Keratinocyte (primary cell): ENCODE measurements at regions not wholly inside any gene's neighbourhood (a gene's known extent, or its start where the extent isn't known, plus 50 kb on each side); places are given as distances from the start of the nearest gene placed in this dataset.

Experiments
- DNase-seq: peaks from one replicate; pipeline ENCODE4 v3.0.0-alpha.2; 2011; ENCODE audit warnings: low read depth, missing footprints, low spot score
- FAIRE-seq: peaks from 2 replicates; lab custom pipeline; 2011; peaks lifted over from hg19 to GRCh38; lab: Jason Lieb, UNC
- H2AFZ ChIP-seq: 2 replicates; pipeline ENCODE4 v1.6.0; 2012; ENCODE audit warnings: low read length, control low read depth, inconsistent platforms; ENCODE audit not compliant: control insufficient read depth
- H3K27ac ChIP-seq: 2 replicates; pipeline ENCODE4 v1.5.1; 2011; ENCODE audit warnings: low read length; ENCODE audit not compliant: control insufficient read depth, insufficient read depth
- H3K27me3 ChIP-seq: 3 replicates; pipeline ENCODE4 v1.6.0; 2011; ENCODE audit warnings: low read length; ENCODE audit not compliant: control insufficient read depth, insufficient read depth; ENCODE audit errors: extremely low read depth
- H3K36me3 ChIP-seq, 2 experiments: 2 replicates in 1 of 2; 3 replicates in 1 of 2; pipeline ENCODE4 v1.5.1; 2011; ENCODE audit warnings: low read length in 2 of 2, mild to moderate bottlenecking in 1 of 2; ENCODE audit not compliant: control insufficient read depth in 2 of 2, insufficient read depth in 2 of 2; ENCODE audit errors: extremely low read depth in 1 of 2
- H3K4me1 ChIP-seq: 3 replicates; pipeline ENCODE4 v1.5.1; 2011; ENCODE audit warnings: low read length; ENCODE audit not compliant: control insufficient read depth, insufficient read depth; ENCODE audit errors: extremely low read depth
- H3K4me2 ChIP-seq: 3 replicates; pipeline ENCODE4 v1.6.0; 2011; ENCODE audit warnings: low read depth, low read length; ENCODE audit not compliant: control insufficient read depth, insufficient read depth; ENCODE audit errors: extremely low read depth
- H3K4me3 ChIP-seq, 3 experiments: fragments of 200-600 bp in 1 of 3; sonication (generic) in 1 of 3; 2 replicates in 2 of 3; 3 replicates in 1 of 3; pipeline ENCODE4 v1.5.1; 2011 to 2016; ENCODE audit warnings: low read length in 3 of 3, mild to moderate bottlenecking in 3 of 3, control low read depth in 2 of 3, inconsistent platforms in 1 of 3, low read depth in 1 of 3, mixed read lengths in 1 of 3, mixed run types in 1 of 3, moderate library complexity in 1 of 3; ENCODE audit not compliant: control insufficient read depth in 2 of 3, insufficient read depth in 2 of 3; ENCODE audit errors: extremely low read depth in 1 of 3
- H3K79me2 ChIP-seq: 2 replicates; pipeline ENCODE4 v1.6.0; 2012; ENCODE audit warnings: low read length; ENCODE audit not compliant: control insufficient read depth, insufficient read depth
- H3K9ac ChIP-seq: 3 replicates; pipeline ENCODE4 v1.6.0; 2011; ENCODE audit warnings: low read length; ENCODE audit not compliant: control insufficient read depth, insufficient read depth; ENCODE audit errors: extremely low read depth
- H3K9me1 ChIP-seq: 3 replicates; pipeline ENCODE4 v1.6.0; 2011; ENCODE audit warnings: low read length; ENCODE audit not compliant: control insufficient read depth, insufficient read depth; ENCODE audit errors: extremely low read depth
- H3K9me3 ChIP-seq: 2 replicates; pipeline ENCODE4 v1.5.1; 2012; ENCODE audit warnings: low read depth, low read length; ENCODE audit not compliant: control insufficient read depth
- H4K20me1 ChIP-seq: 3 replicates; pipeline ENCODE4 v1.6.0; 2011; ENCODE audit warnings: low read length; ENCODE audit not compliant: control insufficient read depth, insufficient read depth; ENCODE audit errors: extremely low read depth
- CTCF ChIP-seq, 3 experiments: IDR thresholded peaks in 1 of 3; conservative IDR thresholded peaks in 1 of 3; optimal IDR thresholded peaks in 1 of 3; 2 replicates in 2 of 3; 3 replicates in 1 of 3; pipeline versions ENCODE3 to v1.5.1; 2011; ENCODE audit warnings: low read length in 3 of 3, mild to moderate bottlenecking in 3 of 3, moderate library complexity in 2 of 3, control low read depth in 1 of 3, inconsistent platforms in 1 of 3; ENCODE audit not compliant: insufficient read depth in 2 of 3; ENCODE audit errors: extremely low read depth in 1 of 3
- EZH2 ChIP-seq: IDR thresholded peaks from one replicate; pipeline ENCODE4 v1.6.1; 2012; ENCODE audit warnings: inconsistent platforms, mild to moderate bottlenecking, low read length, moderate library complexity
- dilution Hi-C: fragments of 300-500 bp; cut with MboI; formaldehyde crosslinking; loops from one replicate; pipeline ENCODE4 v1.7.0; 2020; ENCODE audit warnings: low sequenced_read_pairs; ENCODE audit not compliant: extremely low pct_ligation_motif_present

GRCh38 chr4:189815404-189816192 is 125.1 kb upstream of the FRG1 start:
- Histone ChIP-seq H3K9ac (no peak overlapping the region), H2AFZ (no peak overlapping the region), H3K36me3 (no peaks in the 10 kb centered on the region), H3K79me2 (no peaks in the 10 kb centered on the region), H3K9me1 (no peaks in the 10 kb centered on the region), H4K20me1 (no peaks in the 10 kb centered on the region), H3K4me2 (no peak overlapping the region), H3K27me3 (no peaks in the 10 kb centered on the region), H3K9me3 (peaks cover 5% of the 10 kb centered on the region), H3K27ac (no peak overlapping the region), H3K4me3 (no peak overlapping the region), H3K4me1 (peaks cover 5% of the 10 kb centered on the region)
- no peak for TF ChIP-seq EZH2
- TF ChIP-seq CTCF (optimal IDR thresholded peaks at IDR 0.05 in 1 of 3, IDR thresholded peaks at IDR 0.05 in 1 of 3, conservative IDR thresholded peaks at IDR 0.05 in 1 of 3; ENCODE audit: extremely low read depth in 1 of 3, insufficient read depth in 2 of 3, low read length in 3 of 3): no peak
- no peak for FAIRE-seq
- dilution Hi-C loops: no loop called here
- no peak for DNase-seq

- FAIRE-seq: no peak
- Histone ChIP-seq H3K36me3 (no peaks in the 10 kb centered on the region), H3K9me3 (no peaks in the 10 kb centered on the region), H3K4me3 (no peak overlapping the region), H3K4me1 (no peaks in the 10 kb centered on the region), H2AFZ (no peak overlapping the region), H3K79me2 (no peaks in the 10 kb centered on the region), H3K9ac (no peak overlapping the region), H3K9me1 (no peaks in the 10 kb centered on the region), H3K27me3 (no peaks in the 10 kb centered on the region), H3K27ac (no peak overlapping the region), H4K20me1 (no peaks in the 10 kb centered on the region), H3K4me2 (no peak overlapping the region)
- DNase-seq: no peak
- dilution Hi-C loops: no loop called here
- TF ChIP-seq CTCF (optimal IDR thresholded peaks at IDR 0.05 in 1 of 3, IDR thresholded peaks at IDR 0.05 in 1 of 3, conservative IDR thresholded peaks at IDR 0.05 in 1 of 3; ENCODE audit: extremely low read depth in 1 of 3, insufficient read depth in 2 of 3, low read length in 3 of 3): no peak
- TF ChIP-seq EZH2: no peak
Observed at GRCh38 chr4:189822326-189822725, 118.3 kb upstream of the FRG1 start.
